DMS53 (cell line): ENCODE measurements at regions not wholly inside any gene's neighbourhood (a gene's known extent, or its start where the extent isn't known, plus 50 kb on each side); places are given as distances from the start of the nearest gene placed in this dataset.

Source experiments
- DNase-seq: peaks from one replicate; lab custom pipeline; 2025; lab: John Stamatoyannopoulos, UW

DNA sequence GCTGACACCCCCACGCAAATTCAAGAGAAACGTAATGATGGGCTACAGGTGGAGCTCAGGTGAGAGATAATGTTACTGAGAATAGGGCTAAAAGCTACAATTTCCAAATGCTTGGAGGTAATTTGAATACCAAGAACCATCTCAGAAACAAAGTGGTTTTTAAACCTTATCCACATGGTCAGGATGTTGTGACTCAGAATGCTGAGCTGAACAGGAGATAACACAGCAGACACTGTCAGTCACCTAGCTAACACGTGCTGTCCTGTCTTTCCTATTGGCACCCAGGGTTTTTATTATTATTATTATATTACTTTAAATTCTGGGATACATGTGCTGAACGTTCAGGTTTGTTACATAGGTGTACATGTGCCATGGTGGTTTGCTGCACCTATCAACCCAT is 233.0 kb upstream of the MAF start:
- DNase-seq, result no peak

DNA sequence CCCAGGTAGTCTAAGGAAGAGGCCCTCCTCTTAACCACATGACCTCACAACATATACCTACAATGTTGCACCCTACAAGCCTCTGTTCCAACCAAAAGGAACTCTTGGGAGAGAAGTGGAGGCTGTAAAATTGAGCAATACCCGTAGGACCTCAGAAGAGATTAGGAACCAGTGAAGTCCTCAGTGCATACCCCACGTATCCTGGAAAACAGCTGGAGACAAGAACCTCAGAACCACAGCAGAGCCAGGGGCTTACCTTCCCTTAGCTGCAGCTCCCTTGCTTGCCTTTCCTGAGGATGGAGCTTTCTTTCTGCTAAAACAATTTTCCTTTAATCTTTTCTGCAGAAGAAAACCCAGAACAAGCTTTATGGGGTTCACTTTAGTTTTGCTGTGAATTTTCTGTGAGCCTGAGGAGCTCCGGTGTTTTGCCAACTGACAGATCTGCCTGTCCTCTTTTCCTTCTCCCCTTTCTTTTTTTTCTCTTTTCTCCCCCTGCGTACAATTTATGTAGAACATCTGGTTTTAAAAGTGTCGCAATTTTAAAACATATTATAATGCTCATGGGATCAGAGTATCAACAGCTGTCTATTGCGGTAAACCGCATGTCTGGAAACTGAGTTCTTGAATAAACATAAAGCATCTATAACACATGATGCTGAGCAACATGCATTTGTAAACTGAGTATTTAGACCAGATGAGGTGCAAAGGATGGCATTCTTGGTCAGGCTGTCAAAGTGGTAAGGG is 226.4 kb upstream of the MAF start:
- DNase-seq, result no peak

DNA sequence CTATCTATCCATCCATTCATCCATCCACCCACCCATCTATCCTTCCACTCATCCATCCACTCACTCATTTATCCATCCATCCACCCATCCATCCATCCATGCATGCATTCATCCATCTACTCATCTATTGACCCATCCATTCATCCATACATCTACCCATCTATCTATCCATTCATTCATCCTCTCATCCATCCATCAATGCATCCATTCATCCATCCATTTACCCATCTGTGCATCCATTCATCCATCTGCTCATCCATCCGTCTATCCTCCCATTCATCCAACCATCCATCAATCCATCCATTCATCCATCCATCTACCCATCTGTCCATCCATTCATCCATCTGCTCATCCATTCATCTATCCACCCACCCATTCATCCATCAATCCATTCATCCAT is 224.5 kb upstream of the MAF start:
- DNase-seq, result no peak

DNA sequence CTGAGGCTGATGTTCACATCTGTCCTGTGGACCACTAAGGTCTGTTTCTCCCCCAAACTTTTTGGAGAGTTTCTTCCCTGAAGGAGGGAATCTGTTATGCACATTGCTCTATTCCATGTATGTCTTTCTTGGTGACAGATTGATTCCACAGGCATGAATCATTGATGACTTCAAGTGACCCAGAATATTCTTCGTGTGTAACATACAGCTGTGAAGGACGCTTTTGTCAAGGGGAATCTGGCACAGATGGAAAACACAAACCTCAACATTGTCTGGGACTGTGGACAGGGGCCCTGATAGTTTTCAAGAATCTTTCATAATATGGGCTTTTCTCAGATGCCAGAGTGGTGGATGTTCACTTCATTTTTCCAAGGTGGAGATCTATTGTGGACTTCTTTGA is 223.1 kb upstream of the MAF start:
- no peak for DNase-seq

DNA sequence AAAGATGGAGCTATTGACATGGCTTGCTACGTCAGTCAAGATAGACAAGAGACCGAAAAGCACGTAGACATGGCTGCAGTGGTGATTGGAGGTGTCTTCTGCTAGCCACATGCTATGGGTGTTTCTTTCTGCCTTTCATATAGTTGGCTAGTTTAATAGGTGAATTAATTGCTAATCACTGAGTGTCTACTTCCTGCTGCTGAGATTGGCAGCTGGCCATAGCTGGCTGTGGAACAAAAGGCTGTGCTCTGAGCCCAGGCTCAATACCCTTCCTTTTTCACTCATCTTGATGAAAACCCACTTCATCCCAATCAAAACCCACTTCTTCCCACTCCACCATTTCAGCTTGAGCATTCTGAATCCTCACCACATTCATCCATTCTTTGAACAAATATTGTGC is 221.4 kb upstream of the MAF start:
- DNase-seq, result no peak

DNA sequence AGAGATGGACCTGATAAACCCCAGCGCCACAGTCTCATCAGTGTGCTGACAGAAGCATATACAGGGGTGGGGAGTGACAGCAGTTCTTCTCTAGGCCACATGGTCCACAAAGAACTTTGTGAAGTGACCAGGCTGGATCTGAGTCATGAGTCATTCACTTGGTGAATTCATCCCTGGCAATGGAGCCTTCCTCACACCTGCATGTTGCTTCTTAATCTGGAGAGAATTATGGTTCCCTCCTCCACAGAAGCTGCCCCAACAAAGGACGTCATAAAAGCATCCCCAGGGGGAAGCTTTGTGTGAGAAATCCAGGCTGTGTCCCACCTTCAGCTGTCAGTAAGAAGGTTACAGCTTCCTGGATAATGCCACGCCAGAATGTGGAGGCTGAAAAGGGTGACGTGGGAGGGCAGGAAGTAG is 215.6 kb upstream of the MAF start:
- DNase-seq, result peak; percentile 5

DNA sequence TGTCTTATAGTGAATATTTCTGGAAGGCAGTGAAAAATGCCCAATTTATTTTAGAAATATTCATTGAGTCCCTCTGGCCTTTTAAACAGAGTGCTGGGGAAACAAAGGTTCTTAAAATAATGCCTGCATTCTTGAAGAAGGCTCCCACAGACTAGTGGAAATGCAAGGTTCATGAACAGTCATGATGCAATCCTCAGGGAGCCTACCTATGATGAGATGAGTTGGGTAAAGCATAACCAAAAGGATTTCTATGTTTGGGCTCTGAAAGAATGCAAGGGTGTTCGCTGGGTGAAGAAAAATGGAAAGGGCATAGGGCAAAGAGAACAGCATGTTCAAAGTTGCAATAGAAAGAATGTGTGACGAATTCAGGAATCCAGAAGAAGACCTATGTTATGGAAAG is 214.5 kb upstream of the MAF start:
- no peak for DNase-seq

DNA sequence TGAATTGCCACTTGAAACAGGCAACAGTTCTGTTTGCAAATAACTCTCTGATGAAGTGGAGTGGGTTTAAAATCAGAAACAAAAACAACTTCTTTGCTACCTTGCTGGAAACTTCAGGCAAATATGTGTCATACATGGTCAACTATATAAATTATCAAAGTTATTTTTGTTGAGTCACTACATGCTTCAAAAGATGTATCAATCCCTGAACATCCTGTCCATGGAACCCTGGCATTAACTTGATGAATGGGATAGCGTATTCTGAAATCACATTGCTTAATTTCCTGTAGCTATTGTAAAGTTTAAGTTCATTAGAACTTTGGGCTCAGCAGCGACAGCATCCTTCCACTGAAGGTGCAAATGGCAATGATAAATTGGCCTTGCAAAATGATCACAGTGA is 213.6 kb upstream of the MAF start:
- DNase-seq, result no peak

DNA sequence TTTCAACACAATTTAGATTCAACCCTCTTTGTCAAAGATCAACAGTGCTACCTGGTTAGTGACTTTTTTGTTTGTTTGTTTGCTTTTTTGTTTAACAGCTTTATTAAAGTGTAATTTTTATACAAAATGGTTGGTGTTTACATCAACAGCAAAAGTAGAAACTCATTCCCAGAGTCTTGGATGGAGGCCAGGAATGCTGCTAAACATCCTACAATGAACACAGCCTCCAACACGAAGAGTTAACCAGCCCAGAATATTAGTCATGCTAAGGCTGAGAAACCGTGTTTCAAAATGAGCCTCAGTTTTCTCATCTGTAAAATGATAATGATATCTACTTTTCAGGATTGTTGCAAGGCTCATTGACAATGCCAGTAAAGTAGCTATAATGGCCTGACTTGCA is 211.0 kb upstream of the MAF start:
- no peak for DNase-seq

DNA sequence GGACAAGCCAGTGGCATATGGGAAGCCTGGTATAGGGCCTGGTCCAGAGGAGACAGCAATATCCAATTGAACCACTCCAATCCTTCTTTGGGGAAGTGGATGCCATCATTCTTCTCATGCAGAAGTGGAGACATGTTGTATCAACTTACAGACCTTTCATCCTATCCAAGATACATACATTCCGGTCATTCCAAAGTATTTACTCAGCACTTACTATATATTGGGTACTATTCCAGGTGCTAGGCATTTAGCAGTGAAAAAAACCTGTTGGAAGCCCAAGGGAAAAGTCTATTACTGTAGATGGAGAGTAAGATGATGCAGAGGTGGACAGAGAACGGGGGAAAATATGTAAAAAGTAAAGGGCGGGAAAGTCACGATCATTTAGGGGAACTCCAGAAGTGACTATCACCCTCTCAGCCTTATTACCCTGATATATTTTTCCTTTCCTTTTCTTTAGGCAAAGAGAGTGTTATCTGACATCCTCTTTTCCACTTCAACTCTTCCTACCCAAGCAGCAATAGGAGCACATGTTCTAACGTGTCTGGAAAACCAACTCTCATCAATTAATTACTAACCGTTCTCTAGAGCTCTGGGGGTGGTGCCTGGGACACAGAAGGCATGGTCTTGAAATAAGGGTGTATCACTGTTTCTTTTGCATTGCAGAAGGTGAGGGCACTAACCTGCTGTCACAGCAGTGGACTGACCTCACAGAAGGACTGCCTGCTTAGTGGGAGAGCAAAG is 210.1 kb upstream of the MAF start:
- no peak for DNase-seq

DNA sequence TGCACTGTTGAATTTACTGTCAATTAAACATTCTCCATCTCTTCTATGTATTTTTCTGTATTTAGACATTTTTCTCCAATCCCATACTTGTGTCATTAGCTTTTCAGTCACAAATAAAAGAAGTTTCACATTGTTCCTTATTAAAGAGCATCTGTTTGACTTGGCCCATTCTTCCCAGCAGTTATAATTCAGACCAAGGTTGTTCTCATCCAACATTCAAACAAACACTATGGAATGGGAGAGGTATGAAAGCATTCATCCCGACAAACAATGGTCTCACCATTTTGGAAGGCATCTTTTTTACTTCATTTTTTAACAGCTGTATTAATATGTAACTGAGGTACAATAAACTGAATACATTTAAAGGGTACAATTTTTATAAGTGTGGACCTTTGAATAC is 208.8 kb upstream of the MAF start:
- DNase-seq, result no peak

DNA sequence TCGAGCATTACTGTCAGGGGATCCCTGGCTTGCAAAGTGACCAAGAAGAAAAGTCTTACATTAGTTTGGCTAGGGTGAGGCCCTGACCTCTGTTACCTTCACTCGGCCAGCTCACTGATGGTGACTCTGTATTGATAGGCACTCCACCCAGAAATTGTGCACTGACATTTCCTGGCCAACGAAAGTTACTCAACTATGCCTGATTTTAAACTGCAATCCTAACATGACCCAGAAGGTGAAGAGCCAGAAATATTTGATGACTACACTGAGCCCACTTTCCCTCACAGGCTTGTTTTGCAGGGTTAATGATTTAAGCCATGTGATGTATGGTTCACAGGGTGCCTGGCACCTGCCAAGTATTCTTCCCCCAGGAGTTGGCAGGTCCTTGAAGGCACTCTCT is 208.2 kb upstream of the MAF start:
- DNase-seq, result no peak

DNA sequence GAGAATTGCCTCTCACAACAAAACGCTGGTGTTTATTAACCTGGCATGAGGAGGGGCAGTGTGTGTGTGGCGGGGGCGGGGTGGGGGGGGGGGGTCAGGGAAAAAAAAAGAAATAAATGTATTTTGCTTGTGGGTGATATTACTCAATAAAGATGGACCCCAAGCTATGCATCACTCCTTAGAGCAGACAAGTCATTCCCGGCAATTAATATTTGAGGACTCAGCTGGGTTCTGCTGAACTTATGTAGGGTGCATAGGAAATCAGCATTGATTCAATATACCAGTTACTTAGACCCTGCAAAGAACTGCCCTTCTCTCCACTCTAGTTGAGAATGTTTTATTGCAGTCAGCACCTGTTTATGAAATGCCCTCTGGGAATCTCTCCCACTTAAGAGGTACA is 206.2 kb upstream of the MAF start:
- DNase-seq, result no peak

DNA sequence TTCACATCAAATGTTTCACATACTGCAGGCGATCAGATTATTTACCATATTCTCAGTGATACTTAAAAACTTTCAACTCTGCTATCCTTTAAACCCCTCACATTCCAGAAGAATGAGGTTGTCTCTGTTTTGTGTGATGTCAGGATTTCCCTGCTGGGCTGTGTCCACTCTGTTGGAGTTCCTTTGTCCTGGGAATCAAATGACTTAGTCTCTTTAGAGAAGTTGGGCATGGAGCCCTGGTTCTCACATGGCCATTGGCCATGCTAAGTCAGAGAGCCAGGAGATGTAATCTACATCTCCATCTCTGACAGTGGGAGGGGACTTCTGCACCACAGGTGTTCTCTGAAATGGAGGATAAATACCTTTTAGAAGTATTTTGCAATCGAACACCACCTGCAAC is 205.1 kb upstream of the MAF start:
- DNase-seq, result no peak

DNA sequence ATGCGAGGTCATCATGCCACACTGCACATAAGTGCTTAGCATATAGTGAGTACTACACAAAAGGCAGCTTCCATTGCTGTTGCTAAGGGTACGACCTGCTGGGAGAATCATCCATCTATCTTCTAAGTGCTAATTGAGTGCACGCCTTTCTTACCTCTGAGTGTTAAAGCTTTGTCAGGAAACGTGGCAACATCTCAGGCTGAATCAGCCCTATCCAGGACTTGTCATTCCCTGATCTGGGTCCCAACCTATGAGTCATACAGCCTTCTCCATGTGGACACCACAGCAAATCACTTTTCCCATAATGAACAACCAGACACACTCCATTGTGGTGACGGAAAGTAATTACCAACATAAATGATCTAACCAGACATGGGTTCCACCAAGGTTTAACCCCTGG is 201.1 kb upstream of the MAF start:
- DNase-seq, result peak; percentile 39

DNA sequence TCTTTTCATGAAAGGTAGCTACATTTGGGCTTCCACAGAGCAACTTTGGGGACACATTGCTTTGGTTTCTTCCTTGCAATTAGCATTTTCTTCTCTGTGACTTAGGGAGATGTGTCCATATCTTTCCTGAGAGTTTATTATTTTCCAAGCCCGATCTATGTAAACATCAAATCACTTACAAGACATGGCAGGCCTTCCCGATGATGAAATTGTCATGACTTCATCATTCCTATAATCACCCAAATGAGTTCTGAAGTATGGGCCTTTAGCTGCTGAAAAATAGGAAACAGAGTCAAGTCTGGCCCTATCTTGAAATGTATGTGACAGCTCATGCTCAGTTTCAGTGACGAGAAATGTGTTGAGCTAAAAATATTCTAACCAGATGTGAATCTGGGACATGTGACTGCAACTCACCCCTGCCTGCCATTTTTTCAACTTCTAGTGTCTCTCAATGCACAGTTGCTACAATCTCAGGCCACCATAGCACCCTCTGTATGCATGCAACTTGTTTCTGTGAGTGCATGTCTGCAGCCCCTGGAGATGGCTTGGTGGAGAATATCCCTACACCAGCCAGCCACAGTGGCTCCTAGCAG is 199.6 kb upstream of the MAF start:
- DNase-seq, result no peak

DNA sequence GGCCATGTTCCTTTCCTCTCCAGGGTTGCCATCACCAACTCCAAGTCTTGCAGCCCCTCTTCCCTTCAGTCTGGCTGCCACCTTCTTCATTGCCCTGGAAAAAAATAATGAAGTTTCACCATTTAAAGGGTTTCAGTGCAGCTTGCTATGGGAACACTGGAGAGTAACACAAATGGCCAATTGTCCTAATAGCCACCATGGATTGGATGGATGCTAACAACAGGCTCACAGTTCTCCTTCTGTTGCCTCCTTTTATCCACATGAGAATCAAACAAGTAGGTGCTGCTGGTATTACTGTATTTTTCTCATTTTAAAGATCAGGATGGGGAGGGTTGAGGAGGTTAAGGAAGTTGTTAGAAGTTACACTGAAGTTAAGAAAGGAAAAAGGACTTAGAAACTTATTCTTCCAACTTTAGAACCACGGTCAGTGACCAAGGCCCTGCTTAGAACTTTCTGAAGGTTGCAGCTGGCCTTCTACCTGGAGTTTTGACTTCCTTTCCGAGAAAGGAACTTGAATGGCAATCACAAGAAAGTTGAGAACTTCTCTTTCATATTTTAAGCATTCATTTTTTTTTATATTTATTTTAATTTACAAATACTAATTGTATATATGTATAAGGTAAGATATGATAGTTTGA is 198.0 kb upstream of the MAF start:
- no peak for DNase-seq

DNA sequence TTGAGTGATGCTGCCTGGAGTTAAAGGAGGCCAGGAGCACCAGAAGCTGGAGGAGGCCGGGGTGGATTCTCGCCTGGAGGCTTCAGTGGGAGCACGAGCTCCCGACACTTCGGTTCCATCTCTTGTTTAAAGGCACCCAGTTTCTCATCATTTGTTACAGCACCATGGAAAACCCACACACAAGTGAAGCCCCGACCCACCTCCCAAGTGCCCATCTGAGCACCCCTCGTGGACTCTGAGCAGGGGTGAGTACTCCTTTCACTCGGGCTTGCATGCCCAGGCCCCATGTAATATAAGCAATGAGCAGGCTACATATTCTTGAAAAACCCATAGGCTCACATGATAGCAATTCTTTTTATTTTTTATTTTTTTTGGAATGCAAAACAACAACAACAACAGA is 196.9 kb upstream of the MAF start:
- no peak for DNase-seq

DNA sequence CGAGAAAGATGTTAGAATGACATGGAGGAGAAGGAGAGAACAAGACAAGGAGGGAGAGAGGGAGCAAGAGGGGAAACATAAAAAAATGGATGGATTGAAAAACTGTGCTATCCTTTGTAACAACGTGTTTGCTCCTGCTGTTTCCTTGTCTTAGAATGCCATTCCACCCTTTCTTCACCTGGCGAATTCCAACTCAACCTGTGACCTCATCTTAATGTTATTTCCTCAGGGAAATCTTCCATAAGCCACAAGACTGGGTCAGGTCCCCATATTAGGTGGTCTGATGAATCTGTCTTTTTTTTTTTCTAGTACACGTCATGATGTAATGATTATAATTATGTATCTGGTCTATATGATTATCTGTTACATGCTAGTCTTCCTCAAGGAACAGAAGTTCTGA is 195.0 kb upstream of the MAF start:
- no peak for DNase-seq

DNA sequence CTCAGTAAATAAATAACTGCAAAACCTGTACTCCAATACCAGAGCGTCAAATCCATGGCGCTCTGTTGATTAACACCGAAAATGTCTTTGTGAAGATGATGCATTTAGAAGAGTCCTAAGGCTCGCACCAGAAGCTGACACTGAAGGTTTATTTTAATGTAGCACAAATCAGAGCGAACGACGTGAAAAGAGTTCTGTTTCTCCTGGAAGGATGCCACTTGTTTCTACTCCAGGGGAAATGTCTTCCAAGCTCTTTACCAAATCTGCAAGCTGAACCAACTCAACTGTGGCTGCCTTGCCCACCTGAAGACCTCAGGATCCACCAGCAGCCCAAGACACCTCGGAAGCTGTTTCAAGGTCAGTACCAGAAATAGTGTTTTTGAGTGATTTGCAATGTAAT is 194.4 kb upstream of the MAF start:
- no peak for DNase-seq

DNA sequence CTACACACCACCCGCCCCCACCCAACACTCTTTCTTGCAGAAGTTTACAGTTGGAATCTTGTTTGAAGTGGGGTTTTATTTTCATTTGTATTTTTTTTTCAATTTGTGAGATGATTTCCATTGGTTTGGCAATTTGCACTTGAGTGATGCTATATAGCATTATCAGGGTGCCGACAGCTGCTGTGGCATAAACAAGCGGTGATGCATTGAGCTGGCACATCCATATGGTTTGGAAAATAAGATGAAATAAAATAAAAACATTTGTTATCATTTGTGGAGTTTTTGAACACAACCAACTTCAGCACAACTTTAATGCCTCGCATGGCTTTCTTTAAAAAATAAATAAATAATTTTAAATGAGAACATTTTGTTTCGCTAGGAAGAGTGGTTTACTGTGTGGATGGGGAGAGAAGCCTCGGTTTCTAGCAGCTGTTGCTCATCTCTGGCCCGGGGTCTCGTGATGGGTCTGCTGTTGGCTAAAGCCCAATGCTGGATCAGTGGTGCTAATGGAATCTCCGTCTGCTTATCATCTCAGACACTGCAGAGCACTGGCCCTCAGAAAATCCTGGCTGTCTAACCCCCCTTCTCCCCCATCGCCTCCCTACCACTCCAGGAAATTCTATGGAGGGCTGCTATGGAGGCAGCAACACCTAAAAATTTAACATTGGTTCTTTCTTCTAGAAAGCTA is 192.3 kb upstream of the MAF start:
- no peak for DNase-seq

DNA sequence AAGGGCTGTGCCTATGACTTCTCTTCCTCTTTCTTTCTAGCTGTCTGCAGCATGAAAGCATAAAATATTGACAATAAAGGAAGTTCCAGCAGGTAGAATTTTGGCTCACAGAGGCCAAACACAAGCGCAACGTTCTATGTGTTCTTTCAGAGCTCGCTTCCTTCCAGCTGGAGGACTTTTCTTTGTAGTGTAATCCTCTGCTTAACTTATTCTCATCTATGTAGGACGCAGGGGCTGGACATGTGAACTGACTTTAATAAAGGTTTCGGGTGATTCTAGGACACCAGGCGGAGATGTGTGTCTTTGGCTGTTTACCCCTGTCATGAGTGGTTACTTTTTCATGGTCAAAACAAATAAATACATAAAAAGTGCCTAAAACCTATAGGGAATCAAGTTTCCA is 191.5 kb upstream of the MAF start:
- no peak for DNase-seq

DNA sequence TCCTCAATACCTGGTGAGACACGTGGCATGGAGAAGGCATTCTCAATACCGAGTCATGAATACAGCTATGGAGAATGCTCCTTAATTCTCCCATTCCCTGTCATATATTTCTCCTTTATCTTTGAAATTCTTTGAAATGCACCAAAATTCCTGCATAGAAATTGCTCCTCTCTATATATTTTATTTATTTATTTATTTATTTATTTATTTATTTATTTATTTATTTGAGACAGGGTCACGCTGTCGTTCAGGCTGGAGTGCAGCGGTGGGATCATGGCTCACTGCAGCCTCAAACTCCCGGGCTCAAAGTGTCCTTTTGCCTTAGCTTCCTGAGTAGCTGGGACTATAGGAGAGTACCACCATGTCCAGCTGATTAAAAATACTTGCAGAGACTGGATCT is 190.3 kb upstream of the MAF start:
- no peak for DNase-seq
